ENCODE measurements at regions not wholly inside any gene's neighbourhood (a gene's known extent, or its start where the extent isn't known, plus 50 kb on each side); places are given as distances from the start of the nearest gene placed in this dataset.

DNA sequence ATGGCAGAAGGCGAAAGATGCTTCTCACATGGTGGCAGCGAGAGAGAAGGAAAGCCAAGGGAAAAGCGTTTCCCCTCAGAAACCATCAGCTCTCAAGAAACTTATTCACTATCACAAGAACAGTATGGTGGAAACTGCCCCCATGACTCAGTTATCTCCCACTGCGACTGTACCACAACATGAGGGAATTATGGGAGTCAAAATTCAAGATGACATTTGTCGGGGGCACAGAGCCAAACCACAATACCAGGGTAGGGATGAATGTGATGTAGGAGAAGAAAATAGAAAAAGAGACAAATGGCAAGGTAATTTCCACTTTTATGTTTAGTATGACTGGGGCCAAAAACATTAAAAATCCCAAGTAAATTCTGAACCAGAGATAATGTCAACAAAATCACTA, 216.8 kb downstream of the TRIM36 start (continued):
- TF ChIP-seq, protein P1, sequence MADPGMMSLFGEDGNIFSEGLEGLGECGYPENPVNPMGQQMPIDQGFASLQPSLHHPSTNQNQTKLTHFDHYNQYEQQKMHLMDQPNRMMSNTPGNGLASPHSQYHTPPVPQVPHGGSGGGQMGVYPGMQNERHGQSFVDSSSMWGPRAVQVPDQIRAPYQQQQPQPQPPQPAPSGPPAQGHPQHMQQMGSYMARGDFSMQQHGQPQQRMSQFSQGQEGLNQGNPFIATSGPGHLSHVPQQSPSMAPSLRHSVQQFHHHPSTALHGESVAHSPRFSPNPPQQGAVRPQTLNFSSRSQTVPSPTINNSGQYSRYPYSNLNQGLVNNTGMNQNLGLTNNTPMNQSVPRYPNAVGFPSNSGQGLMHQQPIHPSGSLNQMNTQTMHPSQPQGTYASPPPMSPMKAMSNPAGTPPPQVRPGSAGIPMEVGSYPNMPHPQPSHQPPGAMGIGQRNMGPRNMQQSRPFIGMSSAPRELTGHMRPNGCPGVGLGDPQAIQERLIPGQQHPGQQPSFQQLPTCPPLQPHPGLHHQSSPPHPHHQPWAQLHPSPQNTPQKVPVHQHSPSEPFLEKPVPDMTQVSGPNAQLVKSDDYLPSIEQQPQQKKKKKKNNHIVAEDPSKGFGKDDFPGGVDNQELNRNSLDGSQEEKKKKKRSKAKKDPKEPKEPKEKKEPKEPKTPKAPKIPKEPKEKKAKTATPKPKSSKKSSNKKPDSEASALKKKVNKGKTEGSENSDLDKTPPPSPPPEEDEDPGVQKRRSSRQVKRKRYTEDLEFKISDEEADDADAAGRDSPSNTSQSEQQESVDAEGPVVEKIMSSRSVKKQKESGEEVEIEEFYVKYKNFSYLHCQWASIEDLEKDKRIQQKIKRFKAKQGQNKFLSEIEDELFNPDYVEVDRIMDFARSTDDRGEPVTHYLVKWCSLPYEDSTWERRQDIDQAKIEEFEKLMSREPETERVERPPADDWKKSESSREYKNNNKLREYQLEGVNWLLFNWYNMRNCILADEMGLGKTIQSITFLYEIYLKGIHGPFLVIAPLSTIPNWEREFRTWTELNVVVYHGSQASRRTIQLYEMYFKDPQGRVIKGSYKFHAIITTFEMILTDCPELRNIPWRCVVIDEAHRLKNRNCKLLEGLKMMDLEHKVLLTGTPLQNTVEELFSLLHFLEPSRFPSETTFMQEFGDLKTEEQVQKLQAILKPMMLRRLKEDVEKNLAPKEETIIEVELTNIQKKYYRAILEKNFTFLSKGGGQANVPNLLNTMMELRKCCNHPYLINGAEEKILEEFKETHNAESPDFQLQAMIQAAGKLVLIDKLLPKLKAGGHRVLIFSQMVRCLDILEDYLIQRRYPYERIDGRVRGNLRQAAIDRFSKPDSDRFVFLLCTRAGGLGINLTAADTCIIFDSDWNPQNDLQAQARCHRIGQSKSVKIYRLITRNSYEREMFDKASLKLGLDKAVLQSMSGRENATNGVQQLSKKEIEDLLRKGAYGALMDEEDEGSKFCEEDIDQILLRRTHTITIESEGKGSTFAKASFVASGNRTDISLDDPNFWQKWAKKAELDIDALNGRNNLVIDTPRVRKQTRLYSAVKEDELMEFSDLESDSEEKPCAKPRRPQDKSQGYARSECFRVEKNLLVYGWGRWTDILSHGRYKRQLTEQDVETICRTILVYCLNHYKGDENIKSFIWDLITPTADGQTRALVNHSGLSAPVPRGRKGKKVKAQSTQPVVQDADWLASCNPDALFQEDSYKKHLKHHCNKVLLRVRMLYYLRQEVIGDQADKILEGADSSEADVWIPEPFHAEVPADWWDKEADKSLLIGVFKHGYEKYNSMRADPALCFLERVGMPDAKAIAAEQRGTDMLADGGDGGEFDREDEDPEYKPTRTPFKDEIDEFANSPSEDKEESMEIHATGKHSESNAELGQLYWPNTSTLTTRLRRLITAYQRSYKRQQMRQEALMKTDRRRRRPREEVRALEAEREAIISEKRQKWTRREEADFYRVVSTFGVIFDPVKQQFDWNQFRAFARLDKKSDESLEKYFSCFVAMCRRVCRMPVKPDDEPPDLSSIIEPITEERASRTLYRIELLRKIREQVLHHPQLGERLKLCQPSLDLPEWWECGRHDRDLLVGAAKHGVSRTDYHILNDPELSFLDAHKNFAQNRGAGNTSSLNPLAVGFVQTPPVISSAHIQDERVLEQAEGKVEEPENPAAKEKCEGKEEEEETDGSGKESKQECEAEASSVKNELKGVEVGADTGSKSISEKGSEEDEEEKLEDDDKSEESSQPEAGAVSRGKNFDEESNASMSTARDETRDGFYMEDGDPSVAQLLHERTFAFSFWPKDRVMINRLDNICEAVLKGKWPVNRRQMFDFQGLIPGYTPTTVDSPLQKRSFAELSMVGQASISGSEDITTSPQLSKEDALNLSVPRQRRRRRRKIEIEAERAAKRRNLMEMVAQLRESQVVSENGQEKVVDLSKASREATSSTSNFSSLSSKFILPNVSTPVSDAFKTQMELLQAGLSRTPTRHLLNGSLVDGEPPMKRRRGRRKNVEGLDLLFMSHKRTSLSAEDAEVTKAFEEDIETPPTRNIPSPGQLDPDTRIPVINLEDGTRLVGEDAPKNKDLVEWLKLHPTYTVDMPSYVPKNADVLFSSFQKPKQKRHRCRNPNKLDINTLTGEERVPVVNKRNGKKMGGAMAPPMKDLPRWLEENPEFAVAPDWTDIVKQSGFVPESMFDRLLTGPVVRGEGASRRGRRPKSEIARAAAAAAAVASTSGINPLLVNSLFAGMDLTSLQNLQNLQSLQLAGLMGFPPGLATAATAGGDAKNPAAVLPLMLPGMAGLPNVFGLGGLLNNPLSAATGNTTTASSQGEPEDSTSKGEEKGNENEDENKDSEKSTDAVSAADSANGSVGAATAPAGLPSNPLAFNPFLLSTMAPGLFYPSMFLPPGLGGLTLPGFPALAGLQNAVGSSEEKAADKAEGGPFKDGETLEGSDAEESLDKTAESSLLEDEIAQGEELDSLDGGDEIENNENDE (IDR thresholded peaks at IDR 0.05; ENCODE audit: insufficient replicate concordance, low read length), result no peak
- TF ChIP-seq HDAC6 (IDR thresholded peaks at IDR 0.05; ENCODE audit: low read depth, low read length), result no peak
- TF ChIP-seq YY1 (IDR thresholded peaks at IDR 0.05; ENCODE audit: low read depth, low read length), result no peak
- no peak for TF ChIP-seq RBBP5 (IDR thresholded peaks at IDR 0.05; ENCODE audit: borderline replicate concordance, low read depth, low read length)
- TF ChIP-seq TCF12 (IDR thresholded peaks at IDR 0.05; ENCODE audit: low read depth, low read length), result no peak
- no peak for TF ChIP-seq CTBP2 (IDR thresholded peaks at IDR 0.05; ENCODE audit: borderline replicate concordance, insufficient read depth, insufficient read length, low read length)
- TF ChIP-seq, protein P2, sequence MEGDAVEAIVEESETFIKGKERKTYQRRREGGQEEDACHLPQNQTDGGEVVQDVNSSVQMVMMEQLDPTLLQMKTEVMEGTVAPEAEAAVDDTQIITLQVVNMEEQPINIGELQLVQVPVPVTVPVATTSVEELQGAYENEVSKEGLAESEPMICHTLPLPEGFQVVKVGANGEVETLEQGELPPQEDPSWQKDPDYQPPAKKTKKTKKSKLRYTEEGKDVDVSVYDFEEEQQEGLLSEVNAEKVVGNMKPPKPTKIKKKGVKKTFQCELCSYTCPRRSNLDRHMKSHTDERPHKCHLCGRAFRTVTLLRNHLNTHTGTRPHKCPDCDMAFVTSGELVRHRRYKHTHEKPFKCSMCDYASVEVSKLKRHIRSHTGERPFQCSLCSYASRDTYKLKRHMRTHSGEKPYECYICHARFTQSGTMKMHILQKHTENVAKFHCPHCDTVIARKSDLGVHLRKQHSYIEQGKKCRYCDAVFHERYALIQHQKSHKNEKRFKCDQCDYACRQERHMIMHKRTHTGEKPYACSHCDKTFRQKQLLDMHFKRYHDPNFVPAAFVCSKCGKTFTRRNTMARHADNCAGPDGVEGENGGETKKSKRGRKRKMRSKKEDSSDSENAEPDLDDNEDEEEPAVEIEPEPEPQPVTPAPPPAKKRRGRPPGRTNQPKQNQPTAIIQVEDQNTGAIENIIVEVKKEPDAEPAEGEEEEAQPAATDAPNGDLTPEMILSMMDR (IDR thresholded peaks at IDR 0.05; ENCODE audit: control extremely low read depth in 1 of 3, insufficient read depth in 1 of 3, low read depth in 1 of 3, low read length in 3 of 3), result no peak
- no peak for TF ChIP-seq KDM1A (IDR thresholded peaks at IDR 0.05; ENCODE audit: borderline replicate concordance, low read length)
- TF ChIP-seq SAP30 (IDR thresholded peaks at IDR 0.05; ENCODE audit: insufficient read depth, insufficient replicate concordance, low read length), result no peak

Data from H1 (cell line).